ENCODE measurements at regions not wholly inside any gene's neighbourhood (a gene's known extent, or its start where the extent isn't known, plus 50 kb on each side); places are given as distances from the start of the nearest gene placed in this dataset.

DNA sequence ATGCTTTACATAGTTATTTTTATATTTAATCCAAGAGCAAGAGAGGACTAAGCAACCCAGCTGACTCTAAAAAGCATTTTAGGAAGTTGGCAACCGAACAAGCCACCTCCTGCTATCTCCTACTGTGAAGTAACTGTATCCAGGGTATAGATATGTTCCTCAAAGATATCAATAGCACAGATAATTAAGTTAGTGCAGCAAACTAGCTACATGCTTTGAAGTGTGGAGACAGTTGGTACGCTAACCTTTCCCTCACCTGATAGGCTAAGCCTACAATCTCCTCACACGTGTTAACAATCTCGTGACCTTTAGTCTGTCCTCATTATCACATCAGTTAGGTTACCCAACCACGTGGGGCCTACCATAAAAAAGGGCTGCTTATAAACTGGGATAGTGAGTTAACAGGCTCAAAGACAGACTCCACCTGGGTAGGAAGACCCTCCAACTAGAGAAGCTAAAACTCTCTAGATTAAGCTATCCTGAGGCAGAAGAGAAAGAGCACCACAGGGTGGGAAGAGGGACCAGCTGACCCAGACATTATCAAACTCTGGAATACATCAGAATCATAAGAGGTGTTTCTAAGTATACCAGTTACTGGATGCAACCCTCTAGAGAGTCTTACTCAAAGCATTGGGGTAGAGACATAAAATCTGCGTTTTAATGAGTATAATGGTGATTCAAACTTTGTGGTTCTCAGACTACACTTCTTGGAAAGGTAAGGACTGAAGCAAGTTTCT lies 340.1 kb upstream of the ESRRG start:
- intact Hi-C loops (cut with micrococcal nuclease; ENCODE audit: unreplicated experiment) (no loop called here), in situ Hi-C loops (cut with MboI) (no loop called here)
- ChIA-PET POLR2A (no interaction called here), CTCF (no interaction called here), SMC1A (ENCODE audit: uncharacterized antibody, unreplicated experiment) (no interaction called here), RAD21 (ENCODE audit: unreplicated experiment) (no interaction called here)
- Histone ChIP-seq H4K20me1 (ENCODE audit: control insufficient read depth, insufficient read depth) (no peaks in the 10 kb centered on the region), H3K36me3 (ENCODE audit: control insufficient read depth in 2 of 2, insufficient read depth in 2 of 2, low read length in 1 of 2) (no peaks in the 10 kb centered on the region), H3K27ac (ENCODE audit: control insufficient read depth, insufficient read depth) (no peak overlapping the region), H3K4me1 (ENCODE audit: control insufficient read depth, insufficient read depth, low read length) (no peaks in the 10 kb centered on the region), H3K9ac (ENCODE audit: control insufficient read depth, insufficient read depth, low read length) (no peak overlapping the region), H2AFZ (ENCODE audit: control insufficient read depth, low read depth, low read length) (no peak overlapping the region), H3K4me2 (ENCODE audit: control insufficient read depth, insufficient read depth) (no peak overlapping the region), H3K4me3 (no peak overlapping the region), H3K79me2 (ENCODE audit: control insufficient read depth, insufficient read depth, low read length) (no peaks in the 10 kb centered on the region), H3K27me3 (replicated peaks in 1 of 2; ENCODE audit: control insufficient read depth in 2 of 2, insufficient read depth in 2 of 2, low read length in 1 of 2) (no peaks in the 10 kb centered on the region), H3K9me3 (replicated peaks; ENCODE audit: control insufficient read depth, insufficient read depth, low read length) (no peaks in the 10 kb centered on the region)
- no peak for TF ChIP-seq MYB (IDR thresholded peaks at IDR 0.05; ENCODE audit: borderline replicate concordance, low read depth, low read length)
- no peak for TF ChIP-seq TAF1 (IDR thresholded peaks at IDR 0.05; ENCODE audit: borderline replicate concordance, low read depth, low read length)
- TF ChIP-seq, protein P1, sequence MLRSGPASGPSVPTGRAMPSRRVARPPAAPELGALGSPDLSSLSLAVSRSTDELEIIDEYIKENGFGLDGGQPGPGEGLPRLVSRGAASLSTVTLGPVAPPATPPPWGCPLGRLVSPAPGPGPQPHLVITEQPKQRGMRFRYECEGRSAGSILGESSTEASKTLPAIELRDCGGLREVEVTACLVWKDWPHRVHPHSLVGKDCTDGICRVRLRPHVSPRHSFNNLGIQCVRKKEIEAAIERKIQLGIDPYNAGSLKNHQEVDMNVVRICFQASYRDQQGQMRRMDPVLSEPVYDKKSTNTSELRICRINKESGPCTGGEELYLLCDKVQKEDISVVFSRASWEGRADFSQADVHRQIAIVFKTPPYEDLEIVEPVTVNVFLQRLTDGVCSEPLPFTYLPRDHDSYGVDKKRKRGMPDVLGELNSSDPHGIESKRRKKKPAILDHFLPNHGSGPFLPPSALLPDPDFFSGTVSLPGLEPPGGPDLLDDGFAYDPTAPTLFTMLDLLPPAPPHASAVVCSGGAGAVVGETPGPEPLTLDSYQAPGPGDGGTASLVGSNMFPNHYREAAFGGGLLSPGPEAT (IDR thresholded peaks at IDR 0.05; ENCODE audit: low read depth), result no peak
- TF ChIP-seq ESRRA (IDR thresholded peaks at IDR 0.05; ENCODE audit: low read length), result no peak
- no peak for TF ChIP-seq TBL1XR1 (IDR thresholded peaks at IDR 0.05; ENCODE audit: low read depth, low read length)
- TF ChIP-seq, protein P2, sequence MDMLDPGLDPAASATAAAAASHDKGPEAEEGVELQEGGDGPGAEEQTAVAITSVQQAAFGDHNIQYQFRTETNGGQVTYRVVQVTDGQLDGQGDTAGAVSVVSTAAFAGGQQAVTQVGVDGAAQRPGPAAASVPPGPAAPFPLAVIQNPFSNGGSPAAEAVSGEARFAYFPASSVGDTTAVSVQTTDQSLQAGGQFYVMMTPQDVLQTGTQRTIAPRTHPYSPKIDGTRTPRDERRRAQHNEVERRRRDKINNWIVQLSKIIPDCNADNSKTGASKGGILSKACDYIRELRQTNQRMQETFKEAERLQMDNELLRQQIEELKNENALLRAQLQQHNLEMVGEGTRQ (IDR thresholded peaks at IDR 0.05; ENCODE audit: borderline replicate concordance, low read depth, low read length), result no peak
- no peak for TF ChIP-seq YBX1 (IDR thresholded peaks at IDR 0.05)
- no peak for TF ChIP-seq CHD1 (IDR thresholded peaks at IDR 0.05; ENCODE audit: low read depth, low read length)
- TF ChIP-seq ZNF274 (IDR thresholded peaks at IDR 0.05; ENCODE audit: insufficient read depth, insufficient read length), result no peak
- no peak for TF ChIP-seq SREBF2 (IDR thresholded peaks at IDR 0.05; ENCODE audit: low read length)
- TF ChIP-seq SREBF1 (IDR thresholded peaks at IDR 0.05; ENCODE audit: low read length), result no peak
- no peak for TF ChIP-seq GATAD2B (conservative IDR thresholded peaks at IDR 0.05; ENCODE audit: low read depth)
- no peak for TF ChIP-seq IKZF1 (conservative IDR thresholded peaks at IDR 0.05)
- TF ChIP-seq, protein P3, sequence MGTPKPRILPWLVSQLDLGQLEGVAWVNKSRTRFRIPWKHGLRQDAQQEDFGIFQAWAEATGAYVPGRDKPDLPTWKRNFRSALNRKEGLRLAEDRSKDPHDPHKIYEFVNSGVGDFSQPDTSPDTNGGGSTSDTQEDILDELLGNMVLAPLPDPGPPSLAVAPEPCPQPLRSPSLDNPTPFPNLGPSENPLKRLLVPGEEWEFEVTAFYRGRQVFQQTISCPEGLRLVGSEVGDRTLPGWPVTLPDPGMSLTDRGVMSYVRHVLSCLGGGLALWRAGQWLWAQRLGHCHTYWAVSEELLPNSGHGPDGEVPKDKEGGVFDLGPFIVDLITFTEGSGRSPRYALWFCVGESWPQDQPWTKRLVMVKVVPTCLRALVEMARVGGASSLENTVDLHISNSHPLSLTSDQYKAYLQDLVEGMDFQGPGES (IDR thresholded peaks at IDR 0.05), result no peak
- ATAC-seq, result no peak
- DNase-seq (ENCODE audit: low read depth, low spot score), result no peak
- BruUV-seq (replicated peaks), result no TSS peak
- no peak for FAIRE-seq
- WGBS (ENCODE audit: insufficient coverage, insufficient replicate concordance, low lambda C conversion rate, missing lambda C conversion rate), result 5% methylated on average over 6 of the region's 6 CpGs

Data from GM12878 (cell line).